Caco-2 (cell line): ENCODE measurements at regions not wholly inside any gene's neighbourhood (a gene's known extent, or its start where the extent isn't known, plus 50 kb on each side); places are given as distances from the start of the nearest gene placed in this dataset.

Source experiments
- BruUV-seq: library from RNA; stranded (reverse); fragments of 400-500 nt; replicated peaks from 2 replicates; lab custom pipeline; 2021; lab: Mats Ljungman, UMichigan
- CTCF ChIA-PET: fragments of 300-600 bp; sonication (Branson Sonifier 250); formaldehyde crosslinking; loops from one replicate; lab custom pipeline; 2022; ENCODE audit warnings: antibody characterized with exemption; lab: Charles Lee
- POLR2A ChIA-PET: fragments of 300-600 bp; sonication (Branson Sonifier 250); formaldehyde crosslinking; loops from one replicate; lab custom pipeline; 2022; ENCODE audit warnings: antibody characterized with exemption; lab: Charles Lee
- DNase-seq, 2 experiments: peaks; one replicate each; pipeline versions ENCODE4 v3.0.0 to v3.0.0-alpha.2; 2020 to 2022
- H3K27me3 ChIP-seq: replicated peaks from 2 replicates; pipeline ENCODE4 v1.6.0; 2011; ENCODE audit warnings: low read length; ENCODE audit not compliant: control insufficient read depth, insufficient read depth
- H3K36me3 ChIP-seq: 2 replicates; pipeline ENCODE4 v1.5.1; 2011; ENCODE audit warnings: low read length; ENCODE audit not compliant: control insufficient read depth, insufficient read depth
- H3K4me1 ChIP-seq: fragments of 250-450 bp; sonication (Bioruptor Pico); 2 replicates; pipeline ENCODE4 v1.5.1; 2020; ENCODE audit warnings: mild to moderate bottlenecking
- H3K4me3 ChIP-seq: 2 replicates; pipeline ENCODE4 v1.5.1; 2011; ENCODE audit warnings: low read depth, mild to moderate bottlenecking, control low read depth, low read length
- H3K9me3 ChIP-seq: fragments of 250-450 bp; sonication (Bioruptor Pico); 2 replicates; pipeline ENCODE4 v1.5.1; 2020; ENCODE audit warnings: mild to moderate bottlenecking, moderate library complexity
- H3K27ac Mint-ChIP-seq: one replicate; pipeline ENCODE4 v1.8.0; 2022; ENCODE audit warnings: mixed read lengths; ENCODE audit not compliant: unreplicated experiment
- H3K27me3 Mint-ChIP-seq: one replicate; pipeline ENCODE4 v1.8.0; 2022; ENCODE audit warnings: mixed read lengths; ENCODE audit not compliant: insufficient read depth, unreplicated experiment
- H3K36me3 Mint-ChIP-seq: one replicate; pipeline ENCODE4 v1.8.0; 2022; ENCODE audit warnings: mild to moderate bottlenecking, mixed read lengths; ENCODE audit not compliant: insufficient read depth, unreplicated experiment
- H3K4me1 Mint-ChIP-seq: one replicate; pipeline ENCODE4 v1.8.0; 2022; ENCODE audit warnings: low read depth, mixed read lengths; ENCODE audit not compliant: unreplicated experiment
- H3K4me3 Mint-ChIP-seq: one replicate; pipeline ENCODE4 v1.8.0; 2022; ENCODE audit warnings: mild to moderate bottlenecking, moderate library complexity, mixed read lengths; ENCODE audit not compliant: unreplicated experiment
- H3K9me3 Mint-ChIP-seq: one replicate; pipeline ENCODE4 v1.8.0; 2022; ENCODE audit warnings: mixed read lengths; ENCODE audit not compliant: unreplicated experiment
- intact Hi-C: fragments of 100-400 bp; cut with micrococcal nuclease; formaldehyde crosslinking; loops from one replicate; pipeline ENCODE4 v1.10.0; 2022; ENCODE audit not compliant: unreplicated experiment
- TF ChIP-seq, protein P1 (sequence below), 2 experiments: fragments of 200-600 bp in 1 of 2; IDR thresholded peaks; 1 replicate in 1 of 2; 2 replicates in 1 of 2; pipeline versions ENCODE4 v1.5.1 to v1.8.0; 2011 to 2022; ENCODE audit warnings: antibody characterized with exemption in 1 of 2, control low read depth in 1 of 2, inconsistent platforms in 1 of 2, low read depth in 1 of 2, low read length in 1 of 2, mild to moderate bottlenecking in 1 of 2, moderate library complexity in 1 of 2; ENCODE audit not compliant: insufficient read depth in 1 of 2, severe bottlenecking in 1 of 2, unreplicated experiment in 1 of 2

DNA sequence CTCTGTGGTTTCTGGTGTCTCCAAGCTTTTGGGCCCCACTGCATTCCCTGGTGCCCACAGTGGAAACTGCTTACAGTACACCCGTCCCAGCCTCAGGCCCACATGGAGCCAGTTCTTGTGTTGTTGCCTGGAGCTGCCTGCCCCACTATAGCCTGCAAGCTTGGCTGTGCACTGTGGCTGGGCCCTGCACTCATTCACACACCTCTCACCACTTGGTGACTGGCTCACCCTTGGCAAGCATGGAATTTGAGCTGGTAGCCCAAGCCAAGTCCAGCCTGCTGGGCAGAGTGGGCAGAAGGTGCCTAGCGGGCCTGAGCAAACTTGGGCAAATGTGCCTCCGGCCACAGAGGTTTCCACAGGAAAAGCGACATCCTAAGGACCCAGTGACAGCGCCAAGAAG lies 472.3 kb downstream of the MMUT start:
- DNase-seq, result no peak
- Histone ChIP-seq H3K9me3 (no peaks in the 10 kb centered on the region), H3K4me3 (no peak overlapping the region), H3K27me3 (no peaks in the 10 kb centered on the region), H3K36me3 (no peaks in the 10 kb centered on the region), H3K4me1 (no peaks in the 10 kb centered on the region)
- Mint-ChIP-seq H3K27ac (no peak overlapping the region), H3K4me1 (no peaks in the 10 kb centered on the region), H3K27me3 (no peaks in the 10 kb centered on the region), H3K4me3 (no peak overlapping the region), H3K9me3 (peaks cover 11% of the 10 kb centered on the region), H3K36me3 (no peaks in the 10 kb centered on the region)
- POLR2A ChIA-PET, result no interaction called here
- intact Hi-C loops, result no loop called here
- CTCF ChIA-PET, result no interaction called here
- no TSS peak for BruUV-seq
- TF ChIP-seq, protein P1, sequence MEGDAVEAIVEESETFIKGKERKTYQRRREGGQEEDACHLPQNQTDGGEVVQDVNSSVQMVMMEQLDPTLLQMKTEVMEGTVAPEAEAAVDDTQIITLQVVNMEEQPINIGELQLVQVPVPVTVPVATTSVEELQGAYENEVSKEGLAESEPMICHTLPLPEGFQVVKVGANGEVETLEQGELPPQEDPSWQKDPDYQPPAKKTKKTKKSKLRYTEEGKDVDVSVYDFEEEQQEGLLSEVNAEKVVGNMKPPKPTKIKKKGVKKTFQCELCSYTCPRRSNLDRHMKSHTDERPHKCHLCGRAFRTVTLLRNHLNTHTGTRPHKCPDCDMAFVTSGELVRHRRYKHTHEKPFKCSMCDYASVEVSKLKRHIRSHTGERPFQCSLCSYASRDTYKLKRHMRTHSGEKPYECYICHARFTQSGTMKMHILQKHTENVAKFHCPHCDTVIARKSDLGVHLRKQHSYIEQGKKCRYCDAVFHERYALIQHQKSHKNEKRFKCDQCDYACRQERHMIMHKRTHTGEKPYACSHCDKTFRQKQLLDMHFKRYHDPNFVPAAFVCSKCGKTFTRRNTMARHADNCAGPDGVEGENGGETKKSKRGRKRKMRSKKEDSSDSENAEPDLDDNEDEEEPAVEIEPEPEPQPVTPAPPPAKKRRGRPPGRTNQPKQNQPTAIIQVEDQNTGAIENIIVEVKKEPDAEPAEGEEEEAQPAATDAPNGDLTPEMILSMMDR (IDR thresholded peaks at IDR 0.05; ENCODE audit: insufficient read depth in 1 of 2, low read depth in 1 of 2, low read length in 1 of 2, severe bottlenecking in 1 of 2, unreplicated experiment in 1 of 2), result no peak

DNA sequence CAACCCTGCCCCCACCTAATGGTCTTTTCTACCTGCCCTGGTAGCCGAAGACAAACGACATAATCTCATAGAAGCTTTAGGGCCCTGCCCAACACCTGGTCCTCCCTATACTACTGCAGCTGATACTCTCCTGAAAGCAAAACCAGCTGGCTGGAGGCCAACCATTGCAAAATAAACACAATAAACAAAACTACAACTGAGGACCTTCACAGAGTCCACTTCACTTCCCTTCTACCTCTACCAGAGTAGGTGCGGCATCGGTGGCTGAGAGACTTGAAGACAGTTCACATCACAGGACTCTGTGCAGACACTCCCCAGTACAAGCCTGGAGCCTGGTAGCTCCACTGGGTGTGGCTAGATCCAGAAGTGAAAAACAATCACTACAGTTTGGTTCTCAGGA lies 476.2 kb downstream of the MMUT start:
- no peak overlapping the region for H3K4me3 Mint-ChIP-seq
- TF ChIP-seq, protein P1 (IDR thresholded peaks at IDR 0.05; ENCODE audit: insufficient read depth in 1 of 2, low read depth in 1 of 2, low read length in 1 of 2, severe bottlenecking in 1 of 2, unreplicated experiment in 1 of 2), result no peak
- Histone ChIP-seq H3K4me1 (no peaks in the 10 kb centered on the region), H3K9me3 (no peaks in the 10 kb centered on the region), H3K4me3 (no peak overlapping the region), H3K27me3 (no peaks in the 10 kb centered on the region), H3K36me3 (no peaks in the 10 kb centered on the region)
- no peaks in the 10 kb centered on the region for H3K4me1 Mint-ChIP-seq
- no TSS peak for BruUV-seq
- ChIA-PET CTCF (no interaction called here), POLR2A (no interaction called here)
- no peak for DNase-seq
- no peak overlapping the region for H3K27ac Mint-ChIP-seq
- H3K9me3 Mint-ChIP-seq, result peaks cover 11% of the 10 kb centered on the region
- intact Hi-C loops, result no loop called here
- no peaks in the 10 kb centered on the region for H3K27me3 Mint-ChIP-seq
- no peaks in the 10 kb centered on the region for H3K36me3 Mint-ChIP-seq

DNA sequence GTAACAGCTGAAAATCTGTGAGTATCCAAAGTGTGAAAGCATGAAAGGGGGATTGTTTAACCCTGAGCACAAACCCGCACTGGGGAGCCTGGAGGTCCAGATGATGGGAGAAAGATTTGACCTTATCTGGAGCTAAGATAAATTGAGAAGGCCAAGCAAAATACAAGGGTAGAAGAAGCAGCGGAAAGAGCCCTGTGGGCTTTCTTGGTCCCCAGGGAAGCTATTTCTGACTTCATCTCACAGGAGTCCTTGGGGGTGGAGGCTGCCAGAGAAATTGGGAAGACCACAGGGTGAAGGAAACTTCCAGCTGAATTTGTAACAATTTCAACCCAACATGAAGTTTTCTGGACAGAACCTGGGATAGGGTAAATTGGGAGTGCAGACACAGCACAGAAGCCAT lies 476.9 kb downstream of the MMUT start:
- H3K27ac Mint-ChIP-seq, result no peak overlapping the region
- no peaks in the 10 kb centered on the region for H3K27me3 Mint-ChIP-seq
- TF ChIP-seq, protein P1 (IDR thresholded peaks at IDR 0.05; ENCODE audit: insufficient read depth in 1 of 2, low read depth in 1 of 2, low read length in 1 of 2, severe bottlenecking in 1 of 2, unreplicated experiment in 1 of 2), result no peak
- POLR2A ChIA-PET, result no interaction called here
- H3K4me1 ChIP-seq, result no peaks in the 10 kb centered on the region
- DNase-seq, result no peak
- H3K4me3 ChIP-seq, result no peak overlapping the region
- intact Hi-C loops, result no loop called here
- CTCF ChIA-PET, result no interaction called here
- no peak overlapping the region for H3K4me3 Mint-ChIP-seq
- no peaks in the 10 kb centered on the region for H3K36me3 Mint-ChIP-seq
- no TSS peak for BruUV-seq
- no peaks in the 10 kb centered on the region for H3K36me3 ChIP-seq
- H3K4me1 Mint-ChIP-seq, result no peaks in the 10 kb centered on the region
- H3K9me3 ChIP-seq, result no peaks in the 10 kb centered on the region
- H3K27me3 ChIP-seq, result no peaks in the 10 kb centered on the region
- peaks cover 11% of the 10 kb centered on the region for H3K9me3 Mint-ChIP-seq
